ENCODE measurements at regions not wholly inside any gene's neighbourhood (a gene's known extent, or its start where the extent isn't known, plus 50 kb on each side); places are given as distances from the start of the nearest gene placed in this dataset.
A peak's percentile ranks its signal among the peaks of the same experiment; 100 is the strongest.

DNA sequence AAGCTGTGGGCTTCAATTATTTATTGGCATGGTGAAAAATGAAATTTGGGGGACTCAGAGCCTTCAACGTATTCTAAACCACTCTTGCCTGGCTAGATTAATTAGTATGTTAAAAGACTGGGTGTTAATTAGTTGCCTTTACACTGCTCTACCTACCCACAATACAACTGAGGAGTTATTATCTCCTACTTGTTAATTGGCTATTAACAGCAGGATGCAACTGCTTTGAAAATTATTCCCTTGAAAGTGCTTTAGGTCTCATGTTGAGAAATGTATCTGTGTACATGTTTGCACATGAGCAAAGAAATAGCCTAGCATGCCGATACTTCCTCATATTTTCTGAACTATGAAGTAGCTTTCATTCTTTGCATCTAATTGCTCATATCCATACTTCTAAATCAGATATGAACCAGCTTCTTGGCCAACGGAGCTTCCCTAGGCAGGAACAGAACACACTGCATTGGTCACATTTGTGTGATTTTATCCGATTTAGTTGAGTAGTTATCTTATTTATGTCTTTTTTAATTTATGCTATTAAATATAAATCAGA, 155.8 kb downstream of the GPAM start:
- Histone ChIP-seq H3K27me3 (no peaks in the 10 kb centered on the region), H3K9me3 (peaks cover 0 to 9% (median 6%) of the 10 kb centered on the region in 4 donors), H3K36me3 (no peaks in the 10 kb centered on the region), H3K27ac (no peak overlapping the region), H3K4me3 (no peak overlapping the region), H3K4me1 (no peaks in the 10 kb centered on the region)
- intact Hi-C loops (cut with DNase I), result no loop called here
- 79 to 82% methylated on average over 4 of the region's 4 CpGs for WGBS, 2 donors
- no peak for DNase-seq
- TF ChIP-seq POLR2A (IDR thresholded peaks at IDR 0.05) (no peak), POLR2AphosphoS5 (IDR thresholded peaks at IDR 0.05) (no peak), EP300 (IDR thresholded peaks at IDR 0.05) (no peak)
- TF ChIP-seq, protein P1, sequence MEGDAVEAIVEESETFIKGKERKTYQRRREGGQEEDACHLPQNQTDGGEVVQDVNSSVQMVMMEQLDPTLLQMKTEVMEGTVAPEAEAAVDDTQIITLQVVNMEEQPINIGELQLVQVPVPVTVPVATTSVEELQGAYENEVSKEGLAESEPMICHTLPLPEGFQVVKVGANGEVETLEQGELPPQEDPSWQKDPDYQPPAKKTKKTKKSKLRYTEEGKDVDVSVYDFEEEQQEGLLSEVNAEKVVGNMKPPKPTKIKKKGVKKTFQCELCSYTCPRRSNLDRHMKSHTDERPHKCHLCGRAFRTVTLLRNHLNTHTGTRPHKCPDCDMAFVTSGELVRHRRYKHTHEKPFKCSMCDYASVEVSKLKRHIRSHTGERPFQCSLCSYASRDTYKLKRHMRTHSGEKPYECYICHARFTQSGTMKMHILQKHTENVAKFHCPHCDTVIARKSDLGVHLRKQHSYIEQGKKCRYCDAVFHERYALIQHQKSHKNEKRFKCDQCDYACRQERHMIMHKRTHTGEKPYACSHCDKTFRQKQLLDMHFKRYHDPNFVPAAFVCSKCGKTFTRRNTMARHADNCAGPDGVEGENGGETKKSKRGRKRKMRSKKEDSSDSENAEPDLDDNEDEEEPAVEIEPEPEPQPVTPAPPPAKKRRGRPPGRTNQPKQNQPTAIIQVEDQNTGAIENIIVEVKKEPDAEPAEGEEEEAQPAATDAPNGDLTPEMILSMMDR (IDR thresholded peaks at IDR 0.05), result no peak

DNA sequence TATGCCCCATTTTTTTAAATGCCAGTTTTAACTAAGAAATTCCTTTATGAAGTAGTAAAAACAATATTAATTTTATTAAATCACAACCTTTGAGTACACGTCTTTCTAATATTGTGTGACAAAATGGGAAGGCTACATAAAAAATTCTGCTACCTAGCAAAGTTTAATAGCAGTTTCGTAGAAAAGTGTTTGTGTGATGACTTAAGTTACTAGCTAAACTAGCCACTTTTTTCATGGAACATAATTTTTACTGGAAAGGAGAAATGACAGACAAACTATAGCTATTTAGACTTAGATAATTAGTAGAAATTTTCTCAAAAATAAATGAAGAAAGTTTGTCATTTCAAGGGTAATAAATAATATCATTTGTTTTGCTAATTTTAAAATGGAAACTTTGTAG, 153.1 kb downstream of the GPAM start:
- no peak for DNase-seq
- H3K36me3 ChIP-seq, result no peaks in the 10 kb centered on the region
- no peaks in the 10 kb centered on the region for H3K4me1 ChIP-seq
- H3K4me3 ChIP-seq, result no peak overlapping the region
- TF ChIP-seq EP300 (IDR thresholded peaks at IDR 0.05) (no peak), POLR2A (IDR thresholded peaks at IDR 0.05) (no peak), POLR2AphosphoS5 (IDR thresholded peaks at IDR 0.05) (no peak)
- TF ChIP-seq, protein P1 (IDR thresholded peaks at IDR 0.05), result no peak
- H3K27me3 ChIP-seq, result no peaks in the 10 kb centered on the region
- H3K9me3 ChIP-seq, result peaks cover 0 to 11% (median 7%) of the 10 kb centered on the region in 4 donors
- 77 to 79% methylated on average over 2 of the region's 2 CpGs for WGBS, 2 donors
- H3K27ac ChIP-seq, result no peak overlapping the region
- intact Hi-C loops (cut with DNase I), result no loop called here

DNA sequence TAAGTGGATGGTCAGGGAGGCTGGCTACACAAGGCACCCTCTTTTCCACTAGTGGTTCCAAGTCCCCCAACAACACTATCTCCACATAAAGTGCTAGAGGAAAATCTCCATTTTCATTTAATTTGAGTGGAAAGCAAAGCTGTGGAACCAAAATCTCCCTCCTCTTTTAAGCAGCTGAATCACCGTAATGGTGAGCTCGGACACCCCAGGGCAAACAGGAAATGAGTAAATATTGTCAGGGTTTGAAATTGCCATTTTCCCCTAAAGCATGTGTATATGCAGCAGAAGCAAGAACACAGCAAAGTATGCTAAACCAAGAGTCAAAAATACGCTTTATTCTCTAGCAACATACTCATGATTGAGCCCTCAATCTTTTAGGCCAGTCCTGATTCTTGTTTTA, 143.7 kb downstream of the GPAM start:
- 77 to 80% methylated on average over 3 of the region's 3 CpGs for WGBS, 2 donors
- no peak overlapping the region for H3K4me3 ChIP-seq
- peaks cover 0 to 2% (median 0%) of the 10 kb centered on the region in 4 donors for H3K9me3 ChIP-seq
- TF ChIP-seq EP300 (IDR thresholded peaks at IDR 0.05), result no peak
- TF ChIP-seq, protein P1 (IDR thresholded peaks at IDR 0.05), result no peak
- no peak for TF ChIP-seq POLR2A (IDR thresholded peaks at IDR 0.05)
- no peak for TF ChIP-seq POLR2AphosphoS5 (IDR thresholded peaks at IDR 0.05)
- H3K27me3 ChIP-seq, result no peaks in the 10 kb centered on the region
- DNase-seq, result no peak
- no peaks in the 10 kb centered on the region for H3K36me3 ChIP-seq
- no peak overlapping the region for H3K27ac ChIP-seq
- intact Hi-C loops (cut with DNase I), result no loop called here
- no peaks in the 10 kb centered on the region for H3K4me1 ChIP-seq

DNA sequence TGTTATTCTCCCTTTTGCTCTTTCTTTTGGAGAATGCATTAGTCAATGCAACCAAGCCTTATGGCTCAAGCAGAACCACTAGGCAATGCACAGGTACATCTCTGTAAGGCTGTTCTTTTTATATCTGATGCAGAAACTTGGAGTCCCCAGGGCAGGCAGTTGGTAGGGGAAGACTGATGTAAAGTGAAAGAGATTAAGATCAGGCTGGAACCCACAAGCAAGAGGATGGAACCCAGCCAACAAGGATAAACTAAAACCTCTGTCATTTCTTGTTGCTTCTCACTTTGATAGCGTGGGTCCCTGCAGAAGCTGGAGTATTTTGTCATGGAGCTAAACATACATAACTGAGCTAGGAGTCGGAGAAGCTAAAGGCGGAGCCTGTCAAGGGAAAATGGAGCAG, 142.9 kb downstream of the GPAM start:
- Histone ChIP-seq H3K9me3 (peaks cover 0 to 2% (median 0%) of the 10 kb centered on the region in 4 donors), H3K36me3 (no peaks in the 10 kb centered on the region), H3K4me1 (no peaks in the 10 kb centered on the region), H3K27ac (no peak overlapping the region), H3K4me3 (no peak overlapping the region), H3K27me3 (no peaks in the 10 kb centered on the region)
- no peak for DNase-seq
- intact Hi-C loops (cut with DNase I), result no loop called here
- TF ChIP-seq, protein P1 (IDR thresholded peaks at IDR 0.05), result no peak
- TF ChIP-seq POLR2AphosphoS5 (IDR thresholded peaks at IDR 0.05) (no peak), POLR2A (IDR thresholded peaks at IDR 0.05) (no peak), EP300 (IDR thresholded peaks at IDR 0.05) (no peak)
- WGBS, 2 donors, result 80 to 83% methylated on average over 3 of the region's 3 CpGs

DNA sequence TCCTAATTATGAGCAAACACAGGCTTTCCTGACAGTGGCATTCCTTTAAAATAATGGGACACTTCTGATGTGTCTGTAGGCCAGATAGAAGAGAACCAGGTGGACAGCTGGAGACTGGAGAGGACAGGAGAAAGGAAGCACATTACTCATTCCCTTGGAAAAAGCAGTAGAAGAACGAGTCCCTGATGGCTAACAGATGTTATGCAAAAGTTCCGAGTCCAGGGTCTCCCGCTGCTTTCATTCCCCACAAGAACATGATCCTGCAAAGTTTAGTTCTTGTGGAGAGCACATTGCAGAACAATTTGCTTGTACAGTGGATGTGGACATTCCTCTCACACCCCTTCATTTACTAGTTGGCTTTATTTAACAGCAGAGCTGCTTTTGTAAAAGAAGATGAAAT, 137.6 kb downstream of the GPAM start:
- peaks cover 0 to 1% (median 0%) of the 10 kb centered on the region in 4 donors for H3K9me3 ChIP-seq
- H3K4me1 ChIP-seq, result no peaks in the 10 kb centered on the region
- H3K36me3 ChIP-seq, result no peaks in the 10 kb centered on the region
- intact Hi-C loops (cut with DNase I), result no loop called here
- no peaks in the 10 kb centered on the region for H3K27me3 ChIP-seq
- H3K27ac ChIP-seq, result peak overlapping the region in 1 of 4 donors; percentile 4
- no peak for DNase-seq
- no peak overlapping the region for H3K4me3 ChIP-seq
- 65 to 71% methylated on average over 3 of the region's 3 CpGs for WGBS, 2 donors
- TF ChIP-seq, protein P1 (IDR thresholded peaks at IDR 0.05), result no peak
- peak; percentile 14 to 56 (median 38) for TF ChIP-seq POLR2AphosphoS5 (IDR thresholded peaks at IDR 0.05)

Measured in sigmoid colon (tissue), 6 donors.